Activated CD4-positive, alpha-beta T cell treated with anti-CD3 and anti-CD28 coated beads for 48 hours (primary cell): ENCODE measurements at regions not wholly inside any gene's neighbourhood (a gene's known extent, or its start where the extent isn't known, plus 50 kb on each side); places are given as distances from the start of the nearest gene placed in this dataset.
A peak's percentile ranks its signal among the peaks of the same experiment; 100 is the strongest.

Source experiments
- DNase-seq: peaks from one replicate; pipeline ENCODE4 v3.0.0-alpha.2; 2020

DNA sequence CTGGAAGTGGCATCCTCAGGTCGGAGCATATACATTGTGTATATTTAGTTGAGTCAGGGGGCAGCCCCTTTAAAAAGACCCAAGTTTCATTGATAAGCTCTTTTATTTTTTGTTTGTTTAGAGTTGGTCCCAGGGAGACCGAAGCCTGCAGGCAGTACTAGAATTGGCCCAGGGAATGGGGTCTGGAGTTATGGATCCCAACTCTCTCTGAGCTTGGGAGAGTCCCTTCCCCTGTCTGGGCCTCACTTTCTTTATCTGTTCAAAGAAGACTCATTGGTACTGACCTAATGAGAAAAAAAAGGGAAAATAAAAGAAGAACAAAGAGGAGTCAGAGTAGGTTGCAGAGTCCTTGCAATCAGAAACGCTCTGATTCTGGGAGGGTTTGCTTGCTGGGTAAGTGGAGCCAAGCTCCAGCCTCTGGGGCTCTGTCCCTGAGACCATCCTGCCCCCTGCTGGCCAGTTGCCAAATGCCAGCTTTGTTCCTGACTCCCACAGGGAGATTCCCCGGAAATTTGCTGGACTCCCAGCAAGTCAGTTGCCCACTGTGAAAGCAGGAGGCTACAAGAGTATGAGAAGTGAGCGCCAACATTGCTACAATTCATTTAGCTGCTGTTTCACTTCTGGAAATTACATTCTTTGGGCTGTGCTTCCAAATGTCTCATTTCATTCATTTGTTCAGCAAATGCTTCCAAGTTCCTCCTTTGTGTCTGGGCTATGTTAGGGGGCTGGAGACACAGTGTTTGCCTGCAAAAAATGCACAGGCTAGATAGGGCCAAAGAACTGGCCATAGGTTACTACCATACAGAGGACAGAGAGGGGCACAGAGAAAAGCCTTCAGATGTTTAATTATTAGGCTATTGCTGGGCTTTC lies 156.2 kb downstream of the MELK start:
- peak; percentile 82 for DNase-seq

DNA sequence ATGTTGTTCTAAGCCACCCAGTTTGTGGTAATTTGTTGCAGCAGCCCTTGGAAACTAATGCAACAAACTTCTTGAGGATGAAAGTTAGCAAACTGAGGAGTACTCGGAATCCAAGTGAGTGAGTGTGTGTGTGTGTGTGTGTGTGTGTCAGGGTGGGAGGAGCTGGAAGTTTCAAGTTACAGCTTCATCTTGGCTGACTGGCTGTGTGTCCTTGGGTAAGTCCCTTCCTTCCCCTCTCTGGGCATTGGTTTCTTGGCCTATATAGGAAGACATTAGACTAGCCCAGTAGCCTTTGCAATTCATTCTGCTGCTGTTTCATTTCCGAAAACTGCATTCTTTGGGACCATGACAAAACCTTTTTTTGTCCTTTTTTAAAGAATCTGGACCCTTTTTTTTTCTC lies 157.2 kb downstream of the MELK start:
- no peak for DNase-seq

DNA sequence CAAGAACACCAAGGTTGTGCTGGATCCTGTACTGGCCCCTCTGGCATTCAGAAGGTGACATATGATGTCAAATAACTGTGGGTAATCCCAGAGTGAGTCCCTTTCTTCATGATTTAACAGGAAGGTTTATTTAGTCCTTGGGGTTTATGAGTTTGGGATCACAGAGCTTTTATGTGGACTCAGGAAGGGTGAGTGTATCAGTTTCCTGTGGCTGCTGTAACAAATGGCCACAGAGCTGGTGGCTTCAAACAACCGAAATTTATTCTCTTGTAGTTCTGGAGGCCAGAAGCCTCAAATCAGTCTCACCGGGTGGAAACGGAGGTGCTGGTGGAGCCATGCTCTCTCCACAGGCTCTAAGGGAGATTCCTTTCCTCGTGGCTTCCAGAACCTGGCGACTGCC lies 157.7 kb downstream of the MELK start:
- DNase-seq: no peak

- DNase-seq: no peak
These were observed 158.6 kb downstream of the MELK start for GRCh38 chr9:36731068-36731956.

- DNase-seq: no peak
These were observed 162.0 kb downstream of the MELK start for GRCh38 chr9:36734737-36735136.

- DNase-seq: no peak
These were observed 164.0 kb downstream of the MELK start for GRCh38 chr9:36736648-36737047.

DNA sequence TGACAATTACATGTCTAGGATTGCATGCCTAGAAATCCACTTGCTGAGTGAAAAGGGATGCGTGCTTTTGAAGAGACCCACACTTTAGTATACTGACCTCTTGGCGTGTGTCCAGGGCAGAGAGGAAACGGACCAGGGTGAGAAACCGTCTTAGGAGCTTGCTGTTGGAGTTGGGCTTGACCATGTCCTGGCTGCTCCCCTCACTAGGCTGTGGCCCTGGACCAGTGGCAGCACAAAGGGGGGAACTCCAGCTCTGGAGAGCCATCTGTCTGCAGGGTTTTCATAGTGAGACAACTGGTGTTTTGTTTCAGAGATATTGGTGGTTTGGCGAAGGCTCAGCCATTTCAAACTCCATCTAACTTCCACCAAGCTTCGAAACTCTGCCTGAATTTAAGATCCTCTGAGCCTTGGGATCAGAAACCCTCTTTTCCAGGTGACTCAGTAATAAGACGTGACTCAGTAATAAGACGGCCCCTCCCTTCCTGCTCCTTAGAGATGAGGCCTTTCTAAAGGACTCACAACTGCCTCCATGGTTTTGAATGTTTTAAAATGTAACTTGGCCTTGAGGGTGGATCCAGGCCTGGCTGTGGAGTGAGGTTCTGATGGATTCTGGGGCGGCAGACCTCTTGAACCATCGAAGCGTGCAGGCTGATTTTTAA lies 165.8 kb downstream of the MELK start:
- no peak for DNase-seq

DNA sequence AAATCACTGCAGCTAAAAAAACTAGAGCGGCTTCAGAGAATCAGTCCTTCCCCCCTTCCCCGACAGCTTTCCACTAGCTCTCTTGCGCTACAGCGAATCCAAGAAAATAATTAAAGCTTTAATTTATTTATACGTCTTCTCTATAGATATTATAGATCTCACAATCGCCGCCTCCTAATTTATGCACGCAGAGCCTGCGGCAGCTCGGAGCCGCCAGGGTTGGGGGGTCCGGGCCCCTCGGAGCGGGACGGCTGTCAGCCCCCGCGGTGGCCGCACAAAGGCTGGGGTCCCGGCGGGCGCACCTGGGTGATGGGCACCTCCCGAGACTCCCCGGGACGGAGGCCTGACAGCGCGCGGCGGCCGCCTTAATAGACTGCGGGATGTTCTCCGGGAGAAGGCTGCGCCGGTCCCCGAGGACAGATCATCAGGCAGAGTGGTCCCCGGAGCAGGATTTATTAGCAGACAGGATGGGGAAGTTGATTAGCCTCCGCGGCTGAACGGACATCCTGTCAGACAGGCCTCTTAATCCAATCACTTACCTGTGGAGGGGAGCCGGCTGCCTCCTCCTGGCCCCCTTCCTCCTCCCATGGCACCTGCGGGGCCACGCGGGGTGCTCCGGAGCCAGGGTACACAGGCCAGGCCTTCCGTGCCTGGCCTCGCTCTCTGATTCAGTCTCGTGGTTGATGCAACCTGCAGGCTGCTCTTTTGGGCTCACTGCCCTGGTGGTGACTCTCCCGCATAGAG lies 166.8 kb downstream of the MELK start:
- no peak for DNase-seq

- DNase-seq: no peak
These were observed 169.6 kb downstream of the MELK start for GRCh38 chr9:36742264-36742663.

GRCh38 chr9:36744678-36745077 lies 172.0 kb downstream of the MELK start:
- DNase-seq: no peak

- DNase-seq: no peak
These were observed 173.3 kb downstream of the MELK start for GRCh38 chr9:36745977-36746376.

GRCh38 chr9:36746415-36746814 lies 173.7 kb downstream of the MELK start:
- no peak for DNase-seq

GRCh38 chr9:36748322-36748899 lies 175.7 kb downstream of the MELK start:
- peak; percentile 48 for DNase-seq

GRCh38 chr9:36749461-36749860 lies 176.8 kb downstream of the MELK start:
- no peak for DNase-seq

GRCh38 chr9:36750630-36751029 lies 177.9 kb downstream of the MELK start:
- DNase-seq: no peak

DNA sequence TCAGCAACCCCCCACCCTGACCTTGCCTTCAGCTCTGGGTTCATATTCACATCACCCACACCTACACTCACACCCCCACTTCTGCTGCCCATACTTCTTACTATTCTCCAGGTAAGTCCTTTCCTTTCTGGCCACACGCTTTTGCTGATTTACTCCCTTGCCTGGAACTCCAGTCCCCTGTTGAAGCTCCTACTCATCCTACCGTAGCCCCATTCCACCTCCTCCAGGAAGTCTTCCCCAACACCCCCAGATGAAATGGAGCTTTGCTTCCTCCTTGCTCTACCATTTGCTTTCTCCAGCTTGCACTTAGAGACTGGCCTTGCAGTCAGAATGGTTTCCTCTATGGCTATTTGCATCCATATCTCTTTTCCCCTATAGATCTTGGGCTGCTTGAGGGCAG lies 182.3 kb downstream of the MELK start:
- DNase-seq: no peak

DNA sequence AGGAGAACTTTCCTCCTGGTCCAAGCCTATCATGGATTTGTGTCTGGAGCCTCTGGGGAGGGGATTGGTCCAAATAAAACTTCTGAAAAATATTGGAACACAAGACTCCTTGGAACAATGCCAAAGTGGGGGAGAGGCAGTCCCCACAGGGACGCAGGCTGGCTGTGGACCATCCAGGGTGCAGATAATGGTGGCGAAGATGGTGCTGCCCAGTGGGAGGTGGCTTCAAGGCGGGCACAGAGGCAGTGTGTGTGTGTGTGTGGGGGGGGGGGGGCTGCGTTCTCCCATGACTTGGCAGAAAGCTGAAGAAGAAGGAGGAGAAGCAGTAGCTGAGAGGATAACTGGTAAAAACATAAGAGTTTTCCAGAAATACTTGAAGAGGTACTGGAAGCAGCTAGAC lies 186.4 kb downstream of the MELK start:
- no peak for DNase-seq

DNA sequence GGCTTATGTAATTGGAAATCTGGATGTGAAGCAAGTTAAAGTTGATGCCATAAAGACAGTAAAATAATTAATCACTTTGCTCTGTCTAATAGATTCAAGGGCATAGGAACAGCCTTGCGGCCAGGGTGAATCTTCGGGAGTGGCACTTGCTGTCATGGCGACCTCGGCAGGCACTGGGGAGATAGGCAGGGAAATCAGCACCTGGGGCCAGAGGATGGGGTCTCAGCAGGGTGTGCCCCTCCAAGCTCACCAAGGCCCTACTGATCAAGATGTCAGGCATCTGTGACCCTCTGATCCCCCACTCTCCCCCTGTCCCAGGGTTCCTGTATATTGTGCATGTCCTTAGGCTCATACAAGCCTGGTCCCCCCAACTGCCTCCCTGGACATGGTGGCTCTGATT lies 187.3 kb downstream of the MELK start:
- no peak for DNase-seq

DNA sequence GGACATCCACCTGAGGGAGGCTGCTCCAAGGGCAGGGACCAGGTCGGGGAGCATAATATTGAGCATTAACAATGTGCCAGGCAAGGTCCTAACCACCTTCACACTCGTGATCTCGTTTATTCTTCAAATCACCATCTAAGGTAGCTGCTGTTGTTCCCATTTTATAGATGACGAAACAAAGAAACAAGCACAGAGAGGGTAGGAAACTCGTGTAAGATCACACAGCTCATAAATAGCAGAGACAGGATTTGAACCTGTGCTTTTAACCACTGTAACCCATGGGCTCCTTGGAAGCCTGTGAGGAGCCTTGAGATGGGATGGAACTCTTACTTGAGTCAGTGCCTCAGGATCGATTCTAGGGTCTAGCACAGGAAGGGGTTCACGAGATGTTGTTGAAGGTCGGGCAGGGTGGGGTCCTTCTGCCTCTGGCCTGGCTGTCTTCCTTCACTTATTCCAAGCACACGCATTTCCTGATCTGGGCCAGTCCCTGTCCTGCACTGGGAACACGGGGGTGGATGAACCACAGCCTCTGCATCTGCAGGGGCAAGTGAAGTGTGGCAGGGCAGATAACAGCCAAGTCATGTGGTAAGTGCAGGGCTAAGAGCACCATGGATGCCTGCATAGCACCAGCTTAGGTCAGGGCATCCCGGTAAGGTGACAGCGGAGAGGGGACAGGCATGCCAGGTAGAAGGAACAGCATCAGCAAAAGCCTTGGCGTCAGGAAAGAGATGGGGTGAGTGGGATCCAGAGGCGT lies 188.1 kb downstream of the MELK start:
- no peak for DNase-seq

- no peak for DNase-seq
These were observed 190.3 kb downstream of the MELK start for GRCh38 chr9:36762958-36763357.

GRCh38 chr9:36763778-36764177 lies 191.1 kb downstream of the MELK start:
- no peak for DNase-seq
